Heart left ventricle (tissue), 16 donors: ENCODE measurements at regions not wholly inside any gene's neighbourhood (a gene's known extent, or its start where the extent isn't known, plus 50 kb on each side); places are given as distances from the start of the nearest gene placed in this dataset.

Experiments used
- ATAC-seq, 4 donors: fragments of 200-7000 bp; cut with Tn5 transposase; one replicate each; pipeline ENCODE4 v1.9.1; 2020 to 2022; ENCODE audit warnings: moderate library complexity in 4 of 4, mild to moderate bottlenecking in 3 of 4, moderate number of reproducible peaks in 1 of 4
- DNase-seq, 5 donors: peaks; one replicate each; pipeline ENCODE4 v3.0.0-alpha.2; 2020
- H3K27ac ChIP-seq, 12 donors: fragments of 200-600 bp; sonication (generic) in 4 of 12; one replicate each; pipeline versions ENCODE4 v1.5.0 to v1.8.0; 2016 to 2022; ENCODE audit warnings: mild to moderate bottlenecking in 2 of 12
- H3K27me3 ChIP-seq, 9 donors: fragments of 200-600 bp; sonication (generic) in 2 of 9; one replicate each; pipeline versions ENCODE4 v1.5.1 to v1.8.0; 2016 to 2022; ENCODE audit warnings: mild to moderate bottlenecking in 3 of 9
- H3K36me3 ChIP-seq, 9 donors: fragments of 200-600 bp; sonication (generic) in 2 of 9; one replicate each; pipeline versions ENCODE4 v1.5.0 to v1.8.0; 2018 to 2022; ENCODE audit warnings: mild to moderate bottlenecking in 2 of 9
- H3K4me1 ChIP-seq, 12 donors: fragments of 200-600 bp; sonication (generic) in 4 of 12; one replicate each; pipeline versions ENCODE4 v1.5.0 to v1.8.0; 2016 to 2022; ENCODE audit warnings: mild to moderate bottlenecking in 3 of 12
- H3K4me3 ChIP-seq, 12 donors: fragments of 200-600 bp; sonication (generic) in 4 of 12; one replicate each; pipeline versions ENCODE4 v1.5.0 to v1.8.0; 2017 to 2022; ENCODE audit warnings: mild to moderate bottlenecking in 9 of 12, moderate library complexity in 4 of 12
- H3K9me3 ChIP-seq, 12 donors: fragments of 200-600 bp; sonication (generic) in 4 of 12; one replicate each; pipeline versions ENCODE4 v1.5.0 to v1.8.0; 2016 to 2022; ENCODE audit warnings: mild to moderate bottlenecking in 1 of 12
- POLR2A ChIP-seq, 2 donors: fragments of 450-650 bp; IDR thresholded peaks; one replicate each; pipeline ENCODE4 v1.6.1; 2017; ENCODE audit warnings: antibody characterized with exemption in 2 of 2, mild to moderate bottlenecking in 2 of 2, moderate library complexity in 2 of 2
- WGBS, 4 donors: extraction: QIAGEN DNeasy Blood & Tissue Kit in 2 of 4; methylation state at CpG; one replicate each; pipeline versions ENCODE4 v1.1.5 to v1.1.7; 2013 to 2018; 5-methylcytosine and 5-hydroxymethylcytosine counted together
- intact Hi-C, 10 donors: fragments of 100-400 bp; cut with DNase I; formaldehyde crosslinking; loops; one replicate each; pipeline versions ENCODE4 v1.11.1 to v1.14.2; 2022
- TF ChIP-seq, protein P1 (sequence below), 12 donors: fragments of 200-600 bp; sonication (generic) in 4 of 12; IDR thresholded peaks; one replicate each; pipeline versions ENCODE4 v1.5.0 to v1.8.0; 2018 to 2022; ENCODE audit warnings: antibody characterized with exemption in 12 of 12, mild to moderate bottlenecking in 5 of 12
- donor health status: ischemic (EF 13 %, LVEDD 7.1; RV severe dilation, severe dysfunction).
- donor health status: healthy with polysubstance abuse.
- donor health status: DM: no; HTN: yes; CAD: no.
- donor health status: DM: no; HTN: no; CAD: no.
- donor health status: ischemic (EF 25% LVEDD 6.9; RV normal size, moderate dysfunction).
- donor health status: ischemic (EF 25% LVEDD 5.7; RV mildly dilated, moderate dysfunction).
- donor health status: healthy.
- donor health status: DM: yes; HTN: yes; CAD: no.
- donor health status: ischemic (EF 35%, LVEDD 5.7; RV mildly dilated, moderate dysfunction).
- donor health status: nonischemic (EF 11% LVEDD 7.7; RV severe dilation, severe dysfunction).
- donor health status: DM: yes; HTN: yes; CAD: no.
- donor health status: PGD.
- donor health status: ischemic (EF 29% LVEDD 5.4; RV normal size, mild dysfunction).
- donor health status: nonischemic (EF 23%, LVEDD 6.1; RV moderate dilation, normal function).

DNA sequence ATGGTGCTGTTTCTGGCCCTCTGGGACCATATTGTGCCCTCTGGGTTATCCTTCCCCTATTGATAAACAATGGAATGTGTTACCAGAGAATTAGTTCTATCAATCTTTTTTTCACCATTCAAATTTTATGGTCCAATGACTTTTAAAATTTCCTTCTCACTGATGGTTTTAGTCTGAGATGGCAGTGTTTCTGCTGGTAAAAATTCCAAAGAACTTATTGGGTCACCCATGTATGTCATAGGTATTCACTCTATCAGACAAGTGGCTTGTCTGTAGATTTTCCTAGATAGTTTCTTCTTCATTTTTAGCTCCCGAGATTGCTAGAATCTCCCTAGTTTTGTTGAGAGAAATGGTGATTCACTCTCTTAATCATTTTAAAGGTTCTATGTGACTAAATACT lies 357.2 kb upstream of the RGS17 start:
- H3K27ac ChIP-seq: no peak overlapping the region
- DNase-seq: no peak
- ATAC-seq: no peak
- peaks cover 0 to 18% (median 3%) of the 10 kb centered on the region in 12 donors for H3K9me3 ChIP-seq
- no peak overlapping the region for H3K4me3 ChIP-seq
- no peaks in the 10 kb centered on the region for H3K36me3 ChIP-seq
- intact Hi-C loops: no loop called here
- no peaks in the 10 kb centered on the region for H3K27me3 ChIP-seq
- no peaks in the 10 kb centered on the region for H3K4me1 ChIP-seq
- TF ChIP-seq, protein P1, sequence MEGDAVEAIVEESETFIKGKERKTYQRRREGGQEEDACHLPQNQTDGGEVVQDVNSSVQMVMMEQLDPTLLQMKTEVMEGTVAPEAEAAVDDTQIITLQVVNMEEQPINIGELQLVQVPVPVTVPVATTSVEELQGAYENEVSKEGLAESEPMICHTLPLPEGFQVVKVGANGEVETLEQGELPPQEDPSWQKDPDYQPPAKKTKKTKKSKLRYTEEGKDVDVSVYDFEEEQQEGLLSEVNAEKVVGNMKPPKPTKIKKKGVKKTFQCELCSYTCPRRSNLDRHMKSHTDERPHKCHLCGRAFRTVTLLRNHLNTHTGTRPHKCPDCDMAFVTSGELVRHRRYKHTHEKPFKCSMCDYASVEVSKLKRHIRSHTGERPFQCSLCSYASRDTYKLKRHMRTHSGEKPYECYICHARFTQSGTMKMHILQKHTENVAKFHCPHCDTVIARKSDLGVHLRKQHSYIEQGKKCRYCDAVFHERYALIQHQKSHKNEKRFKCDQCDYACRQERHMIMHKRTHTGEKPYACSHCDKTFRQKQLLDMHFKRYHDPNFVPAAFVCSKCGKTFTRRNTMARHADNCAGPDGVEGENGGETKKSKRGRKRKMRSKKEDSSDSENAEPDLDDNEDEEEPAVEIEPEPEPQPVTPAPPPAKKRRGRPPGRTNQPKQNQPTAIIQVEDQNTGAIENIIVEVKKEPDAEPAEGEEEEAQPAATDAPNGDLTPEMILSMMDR (IDR thresholded peaks at IDR 0.05): no peak
- TF ChIP-seq POLR2A (IDR thresholded peaks at IDR 0.05): no peak
- whole genome bisulfite sequencing, 4 donors: 76 to 100% (median 88%) methylated on average over 1 of the region's 1 CpG

DNA sequence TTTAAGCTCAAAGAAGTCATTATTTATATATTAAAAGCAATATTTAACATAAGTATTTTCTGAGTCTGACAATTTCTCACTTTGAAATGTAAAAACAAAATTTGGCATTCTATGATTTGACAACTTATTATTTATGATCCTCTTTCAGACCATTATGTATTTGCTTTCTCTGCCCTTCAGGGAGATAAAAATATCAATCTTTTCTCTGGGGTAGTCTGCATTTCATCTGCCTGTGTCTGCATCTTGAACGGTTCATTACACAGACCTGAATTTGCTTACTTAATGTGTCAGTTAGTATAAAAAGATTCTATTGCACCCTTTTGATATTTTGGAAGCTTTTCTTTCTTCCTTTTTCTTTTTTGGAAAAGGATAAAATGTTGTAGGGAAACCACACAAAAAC lies 354.0 kb upstream of the RGS17 start:
- Histone ChIP-seq H3K9me3 (peaks cover 0 to 18% (median 3%) of the 10 kb centered on the region in 12 donors), H3K27ac (no peak overlapping the region), H3K4me1 (no peaks in the 10 kb centered on the region), H3K36me3 (no peaks in the 10 kb centered on the region), H3K27me3 (no peaks in the 10 kb centered on the region), H3K4me3 (no peak overlapping the region)
- DNase-seq (no peak), ATAC-seq (no peak)
- 27 to 43% (median 34%) methylated on average over 1 of the region's 1 CpG for WGBS, 4 donors
- TF ChIP-seq, protein P1 (IDR thresholded peaks at IDR 0.05): no peak
- TF ChIP-seq POLR2A (IDR thresholded peaks at IDR 0.05): no peak
- intact Hi-C loops: no loop called here

DNA sequence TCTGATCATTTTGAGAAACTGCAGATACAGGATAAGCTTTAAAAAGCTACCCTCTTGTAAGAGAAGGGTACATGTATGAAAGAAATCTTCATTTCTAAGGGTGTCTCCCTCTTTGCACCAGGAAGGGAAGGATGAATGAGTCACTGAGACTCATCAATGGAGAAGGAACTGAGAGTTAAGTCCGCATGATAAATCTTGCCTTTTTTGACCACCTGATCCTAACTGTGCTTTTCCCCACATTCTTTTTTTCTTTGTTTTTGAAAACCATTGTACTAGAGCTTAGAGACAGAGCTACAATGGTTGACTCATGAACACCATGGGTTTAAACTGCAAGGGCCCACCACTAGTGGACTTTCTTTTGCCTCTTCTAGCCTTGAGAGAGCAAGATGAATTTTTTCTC lies 353.0 kb upstream of the RGS17 start:
- peaks cover 0 to 18% (median 3%) of the 10 kb centered on the region in 12 donors for H3K9me3 ChIP-seq
- no peak for ATAC-seq
- WGBS, 4 donors: 82 to 94% (median 85%) methylated on average over 1 of the region's 1 CpG

DNA sequence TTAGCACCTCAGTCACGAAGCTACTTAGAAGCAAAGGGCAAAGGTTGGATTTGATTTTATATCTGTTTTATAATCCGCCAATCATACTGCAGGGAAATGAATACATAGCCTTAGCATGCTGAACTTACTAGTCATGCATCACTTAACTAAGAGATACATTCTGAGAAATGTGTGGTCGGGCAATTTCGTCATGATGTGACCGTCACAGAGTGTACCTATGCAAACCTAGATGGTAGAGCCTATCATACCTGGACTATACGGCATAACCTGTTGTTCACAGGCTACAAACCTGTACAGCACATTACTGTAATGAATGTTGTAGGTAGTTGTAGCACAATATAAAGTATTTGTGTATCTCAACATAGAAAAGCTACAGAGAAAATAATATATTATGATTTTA lies 345.2 kb upstream of the RGS17 start:
- H3K4me1 ChIP-seq: no peaks in the 10 kb centered on the region
- DNase-seq: no peak
- no peak for ATAC-seq
- no peaks in the 10 kb centered on the region for H3K36me3 ChIP-seq
- intact Hi-C loops: no loop called here
- no peak overlapping the region for H3K27ac ChIP-seq
- no peak overlapping the region for H3K4me3 ChIP-seq
- no peaks in the 10 kb centered on the region for H3K9me3 ChIP-seq
- whole genome bisulfite sequencing, 4 donors: 78 to 90% (median 89%) methylated on average over 6 of the region's 6 CpGs
- H3K27me3 ChIP-seq: no peaks in the 10 kb centered on the region
- no peak for TF ChIP-seq POLR2A (IDR thresholded peaks at IDR 0.05)
- TF ChIP-seq, protein P1 (IDR thresholded peaks at IDR 0.05): no peak

More for the DNA sequence above, 353.0 kb upstream of the RGS17 start:
- intact Hi-C loops: no loop called here
- Histone ChIP-seq H3K27me3 (no peaks in the 10 kb centered on the region), H3K4me3 (no peak overlapping the region), H3K36me3 (no peaks in the 10 kb centered on the region), H3K4me1 (no peaks in the 10 kb centered on the region), H3K27ac (no peak overlapping the region)
- no peak for DNase-seq
- no peak for TF ChIP-seq POLR2A (IDR thresholded peaks at IDR 0.05)
- TF ChIP-seq, protein P1 (IDR thresholded peaks at IDR 0.05): no peak
